ENCODE measurements at regions not wholly inside any gene's neighbourhood (a gene's known extent, or its start where the extent isn't known, plus 50 kb on each side); places are given as distances from the start of the nearest gene placed in this dataset.

DNA sequence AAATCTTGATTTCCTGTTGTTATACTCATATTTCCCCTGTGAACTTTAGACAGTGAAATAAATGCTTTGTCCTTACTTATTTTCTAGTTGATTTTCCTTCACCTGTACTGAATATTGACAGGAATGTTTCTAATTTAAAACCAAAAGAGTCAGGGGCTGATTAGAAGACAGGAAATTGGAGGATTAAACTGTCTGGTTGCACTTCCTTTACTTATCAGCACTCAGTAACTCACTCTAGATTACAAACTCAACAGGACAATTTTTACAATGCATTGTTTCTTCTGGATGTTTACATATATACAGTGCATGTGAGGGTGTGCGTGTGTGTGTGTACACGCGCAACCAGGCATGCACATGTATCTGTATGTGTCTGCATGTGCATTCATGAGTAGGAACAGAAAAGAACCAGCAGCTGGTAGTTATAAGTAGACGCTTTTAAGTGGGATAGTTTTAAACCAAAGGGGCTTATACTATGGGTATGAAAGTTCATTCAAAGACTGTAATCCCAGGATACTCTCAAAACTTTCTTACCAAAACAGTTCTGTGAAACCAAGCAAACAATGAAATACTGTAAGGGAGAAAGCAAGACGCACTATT lies 212.0 kb upstream of the NFIA start:
- H3K36me3 ChIP-seq = no peaks in the 10 kb centered on the region
- TF ChIP-seq, protein P1, sequence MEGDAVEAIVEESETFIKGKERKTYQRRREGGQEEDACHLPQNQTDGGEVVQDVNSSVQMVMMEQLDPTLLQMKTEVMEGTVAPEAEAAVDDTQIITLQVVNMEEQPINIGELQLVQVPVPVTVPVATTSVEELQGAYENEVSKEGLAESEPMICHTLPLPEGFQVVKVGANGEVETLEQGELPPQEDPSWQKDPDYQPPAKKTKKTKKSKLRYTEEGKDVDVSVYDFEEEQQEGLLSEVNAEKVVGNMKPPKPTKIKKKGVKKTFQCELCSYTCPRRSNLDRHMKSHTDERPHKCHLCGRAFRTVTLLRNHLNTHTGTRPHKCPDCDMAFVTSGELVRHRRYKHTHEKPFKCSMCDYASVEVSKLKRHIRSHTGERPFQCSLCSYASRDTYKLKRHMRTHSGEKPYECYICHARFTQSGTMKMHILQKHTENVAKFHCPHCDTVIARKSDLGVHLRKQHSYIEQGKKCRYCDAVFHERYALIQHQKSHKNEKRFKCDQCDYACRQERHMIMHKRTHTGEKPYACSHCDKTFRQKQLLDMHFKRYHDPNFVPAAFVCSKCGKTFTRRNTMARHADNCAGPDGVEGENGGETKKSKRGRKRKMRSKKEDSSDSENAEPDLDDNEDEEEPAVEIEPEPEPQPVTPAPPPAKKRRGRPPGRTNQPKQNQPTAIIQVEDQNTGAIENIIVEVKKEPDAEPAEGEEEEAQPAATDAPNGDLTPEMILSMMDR (IDR thresholded peaks at IDR 0.05; ENCODE audit: low read depth, low read length) = no peak
- 0 out of 2 replicates have a peak, but pooled peaks cover 3% of the 10 kb centered on the region for H3K4me1 ChIP-seq
- no peak overlapping the region for H3K4me3 ChIP-seq (ENCODE audit: low read depth, low read length)
- no peaks in the 10 kb centered on the region for H3K27me3 ChIP-seq
- DNase-seq = no peak
- H3K9me3 ChIP-seq = no peaks in the 10 kb centered on the region

DNA sequence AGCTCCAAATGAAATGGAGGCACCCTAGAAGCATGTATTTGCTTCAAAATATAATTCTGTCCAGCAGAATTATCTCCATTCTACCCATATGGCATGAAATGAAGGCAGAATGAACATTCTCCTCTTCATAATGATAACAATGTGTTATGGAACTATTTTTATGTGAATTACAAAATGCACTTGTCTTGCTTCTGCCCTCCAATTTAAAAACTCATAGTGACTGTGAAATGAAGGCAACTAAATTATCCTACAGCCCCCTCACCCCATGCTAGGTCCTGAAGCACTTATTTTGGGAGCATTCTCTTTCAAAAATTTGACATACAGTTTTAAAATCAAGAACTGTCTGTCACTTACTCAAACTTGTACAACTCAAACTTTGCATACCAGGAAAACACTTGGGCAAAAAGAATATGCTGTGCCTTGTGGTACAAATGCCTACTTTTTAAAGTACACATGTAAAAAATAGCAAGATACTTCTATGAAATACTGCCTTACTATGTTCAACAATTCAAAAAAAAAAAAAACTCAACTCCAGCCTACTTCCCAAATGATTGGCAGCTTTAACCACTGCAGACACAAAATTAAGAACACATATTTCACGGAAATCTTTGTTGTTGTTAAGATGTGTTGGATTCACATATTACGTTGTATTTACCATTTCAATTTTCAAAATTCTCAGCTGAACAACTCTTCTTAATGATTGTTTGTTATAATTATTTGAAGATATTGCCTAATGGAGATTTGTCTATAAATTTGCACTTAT lies 213.3 kb upstream of the NFIA start:
- DNase-seq = no peak
- no peaks in the 10 kb centered on the region for H3K36me3 ChIP-seq
- no peaks in the 10 kb centered on the region for H3K9me3 ChIP-seq
- peak overlapping the region; percentile 19 for H3K4me3 ChIP-seq (ENCODE audit: low read depth, low read length)
- no peaks in the 10 kb centered on the region for H3K27me3 ChIP-seq
- TF ChIP-seq, protein P1 (IDR thresholded peaks at IDR 0.05; ENCODE audit: low read depth, low read length) = no peak
- 0 out of 2 replicates have a peak, but pooled peaks cover 3% of the 10 kb centered on the region for H3K4me1 ChIP-seq

DNA sequence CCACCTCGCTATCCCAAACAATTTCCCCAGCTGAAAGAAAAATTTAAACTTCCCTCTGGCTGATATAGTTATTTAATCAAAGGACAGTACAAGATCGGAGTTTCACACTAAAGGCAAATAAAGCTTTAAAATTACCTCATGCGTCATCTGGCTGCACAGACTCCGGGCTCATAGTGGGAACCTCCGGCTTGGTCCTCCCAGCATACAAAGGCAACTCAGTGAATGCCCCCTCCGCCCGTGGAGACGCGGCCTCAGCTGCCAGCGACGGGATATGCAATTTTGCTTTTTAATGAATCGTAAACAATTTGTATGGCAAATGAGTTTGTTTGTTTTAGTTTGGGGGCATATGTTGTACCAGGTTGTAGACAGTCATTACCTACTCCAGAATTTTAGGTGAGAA lies 214.6 kb upstream of the NFIA start:
- Histone ChIP-seq H3K27me3 (no peaks in the 10 kb centered on the region), H3K4me1 (0 out of 2 replicates have a peak, but pooled peaks cover 3% of the 10 kb centered on the region), H3K4me3 (ENCODE audit: low read depth, low read length) (peak overlapping the region; percentile 72), H3K9me3 (no peaks in the 10 kb centered on the region), H3K36me3 (no peaks in the 10 kb centered on the region)
- TF ChIP-seq, protein P1 (IDR thresholded peaks at IDR 0.05; ENCODE audit: low read depth, low read length) = no peak
- DNase-seq = peak; percentile 34

DNA sequence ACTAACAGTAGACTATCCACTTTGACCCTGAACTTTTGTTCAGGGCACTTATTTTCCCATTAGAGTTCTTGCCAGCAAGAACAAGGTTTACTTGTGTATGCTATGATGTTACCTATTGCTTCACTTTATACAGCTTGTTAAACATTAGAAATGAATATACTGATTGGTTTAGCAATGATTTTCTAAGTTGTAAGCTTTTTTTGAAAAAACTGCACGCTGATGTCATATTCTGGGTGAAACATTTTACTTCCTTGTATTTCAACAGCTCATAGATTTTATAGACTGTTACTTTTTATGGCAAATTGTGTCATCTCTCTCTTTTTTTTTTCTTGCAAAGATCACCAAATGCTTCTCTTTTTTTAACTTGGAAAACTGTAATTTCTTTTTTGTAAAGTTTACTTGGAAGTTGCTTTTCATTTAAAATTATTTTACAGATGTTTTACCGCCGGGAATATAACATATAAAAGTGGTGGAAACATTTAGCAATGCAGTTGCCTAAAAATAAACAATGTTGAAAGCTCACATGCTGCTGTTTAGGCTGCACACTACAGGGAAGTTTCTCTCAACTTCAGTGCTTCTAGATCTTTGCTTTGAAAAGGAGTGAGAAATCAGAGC lies 215.3 kb upstream of the NFIA start:
- TF ChIP-seq, protein P1 (IDR thresholded peaks at IDR 0.05; ENCODE audit: low read depth, low read length) = no peak
- no peaks in the 10 kb centered on the region for H3K27me3 ChIP-seq
- no peaks in the 10 kb centered on the region for H3K9me3 ChIP-seq
- no peaks in the 10 kb centered on the region for H3K36me3 ChIP-seq
- H3K4me1 ChIP-seq = 0 out of 2 replicates have a peak, but pooled peaks cover 3% of the 10 kb centered on the region
- DNase-seq = no peak
- H3K4me3 ChIP-seq (ENCODE audit: low read depth, low read length) = peak overlapping the region; percentile 72

DNA sequence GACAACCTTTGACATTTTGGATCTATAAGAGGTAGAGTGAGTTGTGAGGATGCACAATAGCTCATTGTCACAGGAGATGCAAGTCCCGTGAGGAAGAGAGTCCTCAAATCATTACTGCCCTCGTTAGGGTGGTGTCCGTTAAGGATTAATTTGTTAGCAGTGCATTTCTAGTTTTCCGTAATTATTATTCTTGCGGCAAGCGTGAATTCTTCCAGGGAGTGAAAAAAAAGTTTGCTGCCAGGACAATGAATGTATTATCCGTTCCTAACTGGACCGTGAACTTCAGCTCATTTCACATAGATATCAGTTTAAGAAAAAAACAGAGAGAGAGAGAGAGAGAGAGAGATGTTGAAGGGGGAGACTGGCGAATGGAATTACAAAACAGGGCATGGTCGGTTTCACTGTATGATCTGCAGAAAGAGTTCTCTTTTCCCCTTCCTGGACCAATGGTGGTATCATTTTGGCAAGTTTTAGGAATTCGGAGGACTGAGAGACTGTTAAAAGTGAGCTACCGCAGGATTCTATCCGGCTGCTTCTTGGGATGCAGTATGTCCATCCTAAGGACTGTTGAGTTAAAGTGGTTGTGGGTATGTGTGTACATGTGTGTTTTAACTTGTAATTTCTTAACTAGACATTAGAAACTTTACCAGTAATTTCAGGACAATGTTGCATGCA lies 216.0 kb upstream of the NFIA start:
- Histone ChIP-seq H3K9me3 (no peaks in the 10 kb centered on the region), H3K36me3 (no peaks in the 10 kb centered on the region), H3K4me3 (ENCODE audit: low read depth, low read length) (peak overlapping the region; percentile 72), H3K4me1 (0 out of 2 replicates have a peak, but pooled peaks cover 3% of the 10 kb centered on the region), H3K27me3 (no peaks in the 10 kb centered on the region)
- TF ChIP-seq, protein P1 (IDR thresholded peaks at IDR 0.05; ENCODE audit: low read depth, low read length) = no peak
- DNase-seq = no peak
